Astrocyte of the spinal cord (primary cell): ENCODE measurements at regions not wholly inside any gene's neighbourhood (a gene's known extent, or its start where the extent isn't known, plus 50 kb on each side); places are given as distances from the start of the nearest gene placed in this dataset.
"Not testable (repeated sequence)": the region's sequence is repeated elsewhere in the genome, so short reads cannot be mapped to it uniquely, and the experiment has no call there.

Experiments used
- DNase-seq: peaks from one replicate; pipeline ENCODE4 v3.0.0; 2011; ENCODE audit warnings: low read depth, low spot score
- H3K4me3 ChIP-seq: 2 replicates; pipeline ENCODE4 v1.5.1; 2011; ENCODE audit warnings: low read depth, mild to moderate bottlenecking, low read length, moderate library complexity
- CTCF ChIP-seq: IDR thresholded peaks from 2 replicates; pipeline ENCODE4 v1.5.1; 2012; ENCODE audit warnings: low read depth, mild to moderate bottlenecking, low read length, inconsistent platforms
- in situ Hi-C: cut with HindIII; loops from 2 replicates; pipeline ENCODE4 v1.10.0; 2017; ENCODE audit warnings: low sequenced_read_pairs

GRCh38 chr4:8961343-8961742 lies 89.7 kb upstream of the HMX1 start:
- TF ChIP-seq CTCF = peak; percentile 7
- DNase-seq, H3K4me3 ChIP-seq, in situ Hi-C loops: not testable (repeated sequence)

- in situ Hi-C loops, H3K4me3 ChIP-seq, DNase-seq: not testable (repeated sequence)
These were observed 87.8 kb upstream of the HMX1 start for GRCh38 chr4:8959471-8959870.

GRCh38 chr4:8954001-8954400 lies 82.4 kb upstream of the HMX1 start:
- in situ Hi-C loops, H3K4me3 ChIP-seq, DNase-seq: not testable (repeated sequence)

- H3K4me3 ChIP-seq, in situ Hi-C loops, DNase-seq: not testable (repeated sequence)
These were observed 81.2 kb upstream of the HMX1 start for GRCh38 chr4:8952791-8953190.

GRCh38 chr4:8952109-8952508 lies 80.5 kb upstream of the HMX1 start:
- H3K4me3 ChIP-seq, DNase-seq, in situ Hi-C loops: not testable (repeated sequence)

GRCh38 chr4:8945506-8945905 lies 73.9 kb upstream of the HMX1 start:
- in situ Hi-C loops, H3K4me3 ChIP-seq, DNase-seq: not testable (repeated sequence)

GRCh38 chr4:8943367-8943766 lies 71.7 kb upstream of the HMX1 start:
- in situ Hi-C loops, H3K4me3 ChIP-seq, DNase-seq: not testable (repeated sequence)

GRCh38 chr4:8942088-8942487 lies 70.4 kb upstream of the HMX1 start:
- in situ Hi-C loops, H3K4me3 ChIP-seq, DNase-seq: not testable (repeated sequence)

GRCh38 chr4:8941492-8941805 lies 69.8 kb upstream of the HMX1 start:
- in situ Hi-C loops, DNase-seq, H3K4me3 ChIP-seq: not testable (repeated sequence)

- DNase-seq = no peak
- TF ChIP-seq CTCF = no peak
- H3K4me3 ChIP-seq = no peak overlapping the region
- in situ Hi-C loops = no loop called here
These were observed 69.3 kb upstream of the HMX1 start for GRCh38 chr4:8940792-8941491.

- no peak overlapping the region for H3K4me3 ChIP-seq
- no peak for DNase-seq
- in situ Hi-C loops = no loop called here
- no peak for TF ChIP-seq CTCF
These were observed 68.5 kb upstream of the HMX1 start for GRCh38 chr4:8939840-8940742.
